DND-41 (cell line): ENCODE measurements at regions not wholly inside any gene's neighbourhood (a gene's known extent, or its start where the extent isn't known, plus 50 kb on each side); places are given as distances from the start of the nearest gene placed in this dataset.

ENCODE experiments used
- EZH2 ChIP-seq: IDR thresholded peaks from 3 replicates; pipeline ENCODE4 v1.6.1; 2012; ENCODE audit warnings: borderline replicate concordance, low read depth, mild to moderate bottlenecking, moderate library complexity, low read length, inconsistent platforms; ENCODE audit not compliant: severe bottlenecking
- TF ChIP-seq, protein P1 (sequence below): IDR thresholded peaks from 2 replicates; pipeline ENCODE4 v1.5.1; 2012; ENCODE audit warnings: borderline replicate concordance, low read length, moderate library complexity, mild to moderate bottlenecking; ENCODE audit not compliant: poor library complexity, severe bottlenecking; ENCODE audit errors: extremely low read depth

GRCh38 chr4:82124365-82124764, 249.4 kb downstream of the HNRNPD start:
- TF ChIP-seq, protein P1, sequence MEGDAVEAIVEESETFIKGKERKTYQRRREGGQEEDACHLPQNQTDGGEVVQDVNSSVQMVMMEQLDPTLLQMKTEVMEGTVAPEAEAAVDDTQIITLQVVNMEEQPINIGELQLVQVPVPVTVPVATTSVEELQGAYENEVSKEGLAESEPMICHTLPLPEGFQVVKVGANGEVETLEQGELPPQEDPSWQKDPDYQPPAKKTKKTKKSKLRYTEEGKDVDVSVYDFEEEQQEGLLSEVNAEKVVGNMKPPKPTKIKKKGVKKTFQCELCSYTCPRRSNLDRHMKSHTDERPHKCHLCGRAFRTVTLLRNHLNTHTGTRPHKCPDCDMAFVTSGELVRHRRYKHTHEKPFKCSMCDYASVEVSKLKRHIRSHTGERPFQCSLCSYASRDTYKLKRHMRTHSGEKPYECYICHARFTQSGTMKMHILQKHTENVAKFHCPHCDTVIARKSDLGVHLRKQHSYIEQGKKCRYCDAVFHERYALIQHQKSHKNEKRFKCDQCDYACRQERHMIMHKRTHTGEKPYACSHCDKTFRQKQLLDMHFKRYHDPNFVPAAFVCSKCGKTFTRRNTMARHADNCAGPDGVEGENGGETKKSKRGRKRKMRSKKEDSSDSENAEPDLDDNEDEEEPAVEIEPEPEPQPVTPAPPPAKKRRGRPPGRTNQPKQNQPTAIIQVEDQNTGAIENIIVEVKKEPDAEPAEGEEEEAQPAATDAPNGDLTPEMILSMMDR: no peak
- TF ChIP-seq EZH2: no peak
